Peyer's patch (tissue), 4 donors: ENCODE measurements at regions not wholly inside any gene's neighbourhood (a gene's known extent, or its start where the extent isn't known, plus 50 kb on each side); places are given as distances from the start of the nearest gene placed in this dataset.

ENCODE experiments used
- CTCF ChIP-seq, 6 experiments: fragments of 450-650 bp in 4 of 6; fragments of 200-600 bp in 2 of 6; sonication (generic) in 1 of 6; IDR thresholded peaks; one replicate each; pipeline ENCODE4 v1.5.1; 2017 to 2019; ENCODE audit warnings: antibody characterized with exemption in 6 of 6, mild to moderate bottlenecking in 3 of 6, moderate library complexity in 1 of 6
- POLR2A ChIP-seq, 2 donors: fragments of 450-650 bp; IDR thresholded peaks; one replicate each; pipeline ENCODE4 v1.5.1; 2017; ENCODE audit warnings: antibody characterized with exemption in 2 of 2, mild to moderate bottlenecking in 2 of 2, moderate library complexity in 2 of 2

GRCh38 chr7:136566491-136566890 is 302.0 kb upstream of the CHRM2 start:
- TF ChIP-seq CTCF (IDR thresholded peaks at IDR 0.05) = no peak
- TF ChIP-seq POLR2A (IDR thresholded peaks at IDR 0.05) = no peak
